ENCODE measurements at regions not wholly inside any gene's neighbourhood (a gene's known extent, or its start where the extent isn't known, plus 50 kb on each side); places are given as distances from the start of the nearest gene placed in this dataset.
"Not testable (repeated sequence)": the region's sequence is repeated elsewhere in the genome, so short reads cannot be mapped to it uniquely, and the experiment has no call there.

DNA sequence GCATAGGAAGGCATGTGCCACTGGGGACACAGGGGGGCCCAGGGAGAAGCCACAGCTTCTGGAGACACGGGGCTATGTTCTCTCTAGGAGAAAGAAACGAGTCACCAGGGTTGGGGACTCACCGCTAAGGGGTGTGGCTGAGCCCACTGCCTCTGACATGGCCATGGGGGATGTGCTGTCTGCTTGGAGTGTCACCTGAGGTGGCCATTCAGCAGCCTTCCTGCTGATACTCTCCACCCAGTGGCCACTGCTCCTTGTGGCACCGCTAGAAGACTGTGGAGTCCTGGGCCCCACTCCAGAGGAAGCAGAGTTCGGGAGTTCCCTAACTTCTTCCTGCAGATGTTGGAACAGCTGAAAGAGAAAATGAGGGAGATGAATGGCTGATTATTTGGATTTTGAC, 91.2 kb upstream of the SLC45A1 start:
- Histone ChIP-seq H3K4me1 (ENCODE audit: low read length) (no peaks in the 10 kb centered on the region), H3F3A (ENCODE audit: insufficient read depth, low read length) (no peaks in the 10 kb centered on the region), H3K9me3 (replicated peaks; ENCODE audit: insufficient read depth, low read length) (no peaks in the 10 kb centered on the region), H4K20me1 (ENCODE audit: insufficient read depth, low read length) (no peaks in the 10 kb centered on the region), H3K9ac (ENCODE audit: low read length) (no peak overlapping the region), H3K27me3 (replicated peaks; ENCODE audit: insufficient read depth, low read length) (peaks cover 74% of the 10 kb centered on the region), H3K27ac (ENCODE audit: low read length) (no peak overlapping the region), H3K36me3 (replicated peaks; ENCODE audit: insufficient read depth, low read length) (no peaks in the 10 kb centered on the region), H3K79me2 (ENCODE audit: low read length) (no peaks in the 10 kb centered on the region), H2AFZ (ENCODE audit: low read length) (no peak overlapping the region), H3K4me3 (ENCODE audit: low read length) (no peak overlapping the region), H3K4me2 (ENCODE audit: low read depth, low read length) (no peak overlapping the region), H3K9me2 (replicated peaks; ENCODE audit: insufficient read depth, low read length) (no peaks in the 10 kb centered on the region)
- TF ChIP-seq, protein P1, sequence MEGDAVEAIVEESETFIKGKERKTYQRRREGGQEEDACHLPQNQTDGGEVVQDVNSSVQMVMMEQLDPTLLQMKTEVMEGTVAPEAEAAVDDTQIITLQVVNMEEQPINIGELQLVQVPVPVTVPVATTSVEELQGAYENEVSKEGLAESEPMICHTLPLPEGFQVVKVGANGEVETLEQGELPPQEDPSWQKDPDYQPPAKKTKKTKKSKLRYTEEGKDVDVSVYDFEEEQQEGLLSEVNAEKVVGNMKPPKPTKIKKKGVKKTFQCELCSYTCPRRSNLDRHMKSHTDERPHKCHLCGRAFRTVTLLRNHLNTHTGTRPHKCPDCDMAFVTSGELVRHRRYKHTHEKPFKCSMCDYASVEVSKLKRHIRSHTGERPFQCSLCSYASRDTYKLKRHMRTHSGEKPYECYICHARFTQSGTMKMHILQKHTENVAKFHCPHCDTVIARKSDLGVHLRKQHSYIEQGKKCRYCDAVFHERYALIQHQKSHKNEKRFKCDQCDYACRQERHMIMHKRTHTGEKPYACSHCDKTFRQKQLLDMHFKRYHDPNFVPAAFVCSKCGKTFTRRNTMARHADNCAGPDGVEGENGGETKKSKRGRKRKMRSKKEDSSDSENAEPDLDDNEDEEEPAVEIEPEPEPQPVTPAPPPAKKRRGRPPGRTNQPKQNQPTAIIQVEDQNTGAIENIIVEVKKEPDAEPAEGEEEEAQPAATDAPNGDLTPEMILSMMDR (IDR thresholded peaks at IDR 0.05; ENCODE audit: low read length): no peak
- TF ChIP-seq EZH2 (optimal IDR thresholded peaks at IDR 0.05; ENCODE audit: low read depth, low read length) (no peak), EZH2phosphoT487 (IDR thresholded peaks at IDR 0.05; ENCODE audit: low read length) (no peak)
- no peak for DNase-seq

DNA sequence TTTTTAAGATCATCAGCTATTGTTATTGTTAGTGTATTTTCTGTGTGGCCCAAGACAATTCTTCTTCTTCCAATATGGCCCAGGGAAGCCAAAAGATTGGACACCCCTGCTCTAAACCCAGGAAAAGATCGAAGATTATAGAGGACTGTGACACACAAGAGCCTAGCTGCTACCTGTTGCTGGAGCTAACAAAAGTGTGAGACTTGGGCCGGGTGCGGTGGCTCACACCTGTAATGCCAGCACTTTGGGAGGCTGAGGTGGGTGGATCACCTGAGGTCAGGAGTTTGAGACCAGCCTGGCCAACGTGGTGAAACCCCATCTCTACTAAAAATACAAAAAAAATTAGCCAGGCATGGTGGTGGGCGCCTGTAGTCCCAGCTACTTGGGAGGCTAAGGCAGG, 91.9 kb upstream of the SLC45A1 start:
- H3K79me2 ChIP-seq (ENCODE audit: low read length); DNase-seq; H3K9me3 ChIP-seq (replicated peaks; ENCODE audit: insufficient read depth, low read length); H3K9ac ChIP-seq (ENCODE audit: low read length); H3K36me3 ChIP-seq (replicated peaks; ENCODE audit: insufficient read depth, low read length); H3K4me2 ChIP-seq (ENCODE audit: low read depth, low read length); H4K20me1 ChIP-seq (ENCODE audit: insufficient read depth, low read length); H3K9me2 ChIP-seq (replicated peaks; ENCODE audit: insufficient read depth, low read length); H3F3A ChIP-seq (ENCODE audit: insufficient read depth, low read length); H3K4me1 ChIP-seq (ENCODE audit: low read length); H2AFZ ChIP-seq (ENCODE audit: low read length); H3K4me3 ChIP-seq (ENCODE audit: low read length); H3K27ac ChIP-seq (ENCODE audit: low read length): not testable (repeated sequence)
- peaks cover 74% of the 10 kb centered on the region for H3K27me3 ChIP-seq (replicated peaks; ENCODE audit: insufficient read depth, low read length)

DNA sequence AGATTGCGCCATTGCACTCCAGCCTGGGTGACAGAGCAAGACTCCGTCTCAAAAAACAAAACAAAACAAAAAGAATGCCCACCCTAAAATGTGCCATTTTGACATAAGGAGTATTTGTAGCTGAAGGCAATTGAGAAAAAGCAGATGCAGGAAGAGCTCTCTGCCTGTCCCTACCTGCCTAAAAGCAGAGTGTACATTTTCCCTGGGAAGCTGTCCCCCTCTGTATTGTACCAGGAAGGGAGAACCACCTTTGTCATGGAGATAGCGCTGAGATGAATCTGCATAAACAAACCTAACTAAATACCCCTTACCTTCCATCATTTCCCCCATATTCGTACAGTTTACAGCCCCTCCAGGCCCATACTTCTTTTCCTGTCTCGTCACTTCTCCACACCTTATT, 94.4 kb upstream of the SLC45A1 start:
- Histone ChIP-seq H3K4me2 (ENCODE audit: low read depth, low read length) (no peak overlapping the region), H3K27me3 (replicated peaks; ENCODE audit: insufficient read depth, low read length) (peaks cover 80% of the 10 kb centered on the region), H2AFZ (ENCODE audit: low read length) (no peak overlapping the region), H3K27ac (ENCODE audit: low read length) (no peak overlapping the region), H3F3A (ENCODE audit: insufficient read depth, low read length) (no peaks in the 10 kb centered on the region), H3K4me3 (ENCODE audit: low read length) (no peak overlapping the region), H3K9me3 (replicated peaks; ENCODE audit: insufficient read depth, low read length) (no peaks in the 10 kb centered on the region), H4K20me1 (ENCODE audit: insufficient read depth, low read length) (no peaks in the 10 kb centered on the region), H3K79me2 (ENCODE audit: low read length) (no peaks in the 10 kb centered on the region), H3K36me3 (replicated peaks; ENCODE audit: insufficient read depth, low read length) (no peaks in the 10 kb centered on the region), H3K4me1 (ENCODE audit: low read length) (no peaks in the 10 kb centered on the region), H3K9me2 (replicated peaks; ENCODE audit: insufficient read depth, low read length) (no peaks in the 10 kb centered on the region), H3K9ac (ENCODE audit: low read length) (no peak overlapping the region)
- TF ChIP-seq, protein P1 (IDR thresholded peaks at IDR 0.05; ENCODE audit: low read length): no peak
- no peak for TF ChIP-seq EZH2phosphoT487 (IDR thresholded peaks at IDR 0.05; ENCODE audit: low read length)
- no peak for TF ChIP-seq EZH2 (optimal IDR thresholded peaks at IDR 0.05; ENCODE audit: low read depth, low read length)
- no peak for DNase-seq

DNA sequence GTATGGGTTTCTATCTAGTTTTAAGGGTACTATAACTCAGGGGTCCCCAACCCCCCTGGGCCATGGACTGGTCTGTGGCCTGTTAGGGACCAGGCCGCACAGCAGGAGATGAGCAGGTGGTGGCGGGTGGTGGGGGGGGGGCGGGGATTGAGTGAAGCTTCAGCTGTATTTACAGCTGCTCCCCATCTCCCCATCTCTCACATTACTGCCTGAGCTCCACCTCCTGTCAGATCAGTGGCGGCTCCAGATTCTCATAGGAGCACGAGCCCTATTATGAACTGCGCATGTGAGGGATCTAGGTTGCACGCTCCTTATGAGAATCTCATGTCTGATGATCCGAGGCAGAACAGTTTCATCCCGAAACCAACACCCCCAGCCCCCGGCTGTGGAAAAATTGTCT, 95.1 kb upstream of the SLC45A1 start:
- Histone ChIP-seq H3K27ac (ENCODE audit: low read length) (no peak overlapping the region), H3K4me2 (ENCODE audit: low read depth, low read length) (no peak overlapping the region), H3K9ac (ENCODE audit: low read length) (no peak overlapping the region), H3F3A (ENCODE audit: insufficient read depth, low read length) (no peaks in the 10 kb centered on the region), H2AFZ (ENCODE audit: low read length) (no peak overlapping the region), H4K20me1 (ENCODE audit: insufficient read depth, low read length) (no peaks in the 10 kb centered on the region), H3K9me2 (replicated peaks; ENCODE audit: insufficient read depth, low read length) (no peaks in the 10 kb centered on the region), H3K4me3 (ENCODE audit: low read length) (no peak overlapping the region), H3K9me3 (replicated peaks; ENCODE audit: insufficient read depth, low read length) (no peaks in the 10 kb centered on the region), H3K27me3 (replicated peaks; ENCODE audit: insufficient read depth, low read length) (peaks cover 80% of the 10 kb centered on the region), H3K4me1 (ENCODE audit: low read length) (no peaks in the 10 kb centered on the region), H3K36me3 (replicated peaks; ENCODE audit: insufficient read depth, low read length) (no peaks in the 10 kb centered on the region), H3K79me2 (ENCODE audit: low read length) (no peaks in the 10 kb centered on the region)
- DNase-seq: no peak
- TF ChIP-seq EZH2phosphoT487 (IDR thresholded peaks at IDR 0.05; ENCODE audit: low read length) (no peak), EZH2 (optimal IDR thresholded peaks at IDR 0.05; ENCODE audit: low read depth, low read length) (no peak)
- TF ChIP-seq, protein P1 (IDR thresholded peaks at IDR 0.05; ENCODE audit: low read length): no peak
